Transverse colon (tissue), 4 donors: ENCODE measurements at regions not wholly inside any gene's neighbourhood (a gene's known extent, or its start where the extent isn't known, plus 50 kb on each side); places are given as distances from the start of the nearest gene placed in this dataset.
"Not testable (repeated sequence)": the region's sequence is repeated elsewhere in the genome, so short reads cannot be mapped to it uniquely, and the experiment has no call there.

Experiments used
- POLR2AphosphoS5 ChIP-seq, 3 donors: sonication (generic); formaldehyde crosslinking; IDR thresholded peaks; one replicate each; pipeline ENCODE4 v1.6.1; 2016; ENCODE audit warnings: antibody characterized with exemption in 3 of 3
- TF ChIP-seq, protein P1 (sequence below), 5 experiments: fragments of 200-600 bp in 3 of 5; fragments of 450-650 bp in 2 of 5; sonication (generic) in 3 of 5; IDR thresholded peaks; 1 replicate in 2 of 5; 2 replicates in 3 of 5; pipeline ENCODE4 v1.5.1; 2016 to 2017; ENCODE audit warnings: antibody characterized with exemption in 5 of 5, inconsistent platforms in 3 of 5, mild to moderate bottlenecking in 2 of 5, moderate library complexity in 1 of 5

DNA sequence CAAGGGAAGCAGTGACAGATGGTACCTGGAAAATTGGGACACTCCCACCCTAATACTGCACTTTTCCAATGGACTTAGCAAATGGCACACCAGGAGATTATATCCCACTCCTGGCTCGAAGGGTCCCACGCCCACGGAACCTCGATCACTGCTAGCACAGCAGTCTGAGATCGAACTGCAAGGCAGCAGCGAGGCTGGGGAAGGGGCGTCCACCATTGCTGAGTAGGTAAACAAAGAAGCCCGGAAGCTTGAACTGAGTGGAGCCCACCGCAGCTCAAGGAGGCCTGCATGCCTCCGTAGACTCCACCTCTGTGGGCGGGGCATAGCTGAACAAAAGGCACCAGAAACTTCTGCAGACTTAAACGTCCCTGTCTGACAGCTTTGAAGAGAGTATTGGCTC lies 172.6 kb downstream of the CEMIP2 start:
- TF ChIP-seq, protein P1, sequence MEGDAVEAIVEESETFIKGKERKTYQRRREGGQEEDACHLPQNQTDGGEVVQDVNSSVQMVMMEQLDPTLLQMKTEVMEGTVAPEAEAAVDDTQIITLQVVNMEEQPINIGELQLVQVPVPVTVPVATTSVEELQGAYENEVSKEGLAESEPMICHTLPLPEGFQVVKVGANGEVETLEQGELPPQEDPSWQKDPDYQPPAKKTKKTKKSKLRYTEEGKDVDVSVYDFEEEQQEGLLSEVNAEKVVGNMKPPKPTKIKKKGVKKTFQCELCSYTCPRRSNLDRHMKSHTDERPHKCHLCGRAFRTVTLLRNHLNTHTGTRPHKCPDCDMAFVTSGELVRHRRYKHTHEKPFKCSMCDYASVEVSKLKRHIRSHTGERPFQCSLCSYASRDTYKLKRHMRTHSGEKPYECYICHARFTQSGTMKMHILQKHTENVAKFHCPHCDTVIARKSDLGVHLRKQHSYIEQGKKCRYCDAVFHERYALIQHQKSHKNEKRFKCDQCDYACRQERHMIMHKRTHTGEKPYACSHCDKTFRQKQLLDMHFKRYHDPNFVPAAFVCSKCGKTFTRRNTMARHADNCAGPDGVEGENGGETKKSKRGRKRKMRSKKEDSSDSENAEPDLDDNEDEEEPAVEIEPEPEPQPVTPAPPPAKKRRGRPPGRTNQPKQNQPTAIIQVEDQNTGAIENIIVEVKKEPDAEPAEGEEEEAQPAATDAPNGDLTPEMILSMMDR (IDR thresholded peaks at IDR 0.05), result not testable (repeated sequence)
- not testable (repeated sequence) for TF ChIP-seq POLR2AphosphoS5 (IDR thresholded peaks at IDR 0.05)
